SK-MEL-5 (cell line): ENCODE measurements at regions not wholly inside any gene's neighbourhood (a gene's known extent, or its start where the extent isn't known, plus 50 kb on each side); places are given as distances from the start of the nearest gene placed in this dataset.
"Not testable (repeated sequence)": the region's sequence is repeated elsewhere in the genome, so short reads cannot be mapped to it uniquely, and the experiment has no call there.

Experiments
- DNase-seq: peaks from one replicate; pipeline ENCODE4 v3.0.0-alpha.2; 2016; ENCODE audit warnings: low read depth, low spot score
- in situ Hi-C: cut with HindIII; loops from 2 replicates; pipeline ENCODE4 v1.10.0; 2016; ENCODE audit warnings: low sequenced_read_pairs, high pct_unique_total_duplicates, low pct_unique_long_range_greater_than_20kb

GRCh38 chr3:186458306-186459107, 85.7 kb downstream of the CRYGS start:
- DNase-seq = no peak
- in situ Hi-C loops = no loop called here

- DNase-seq = no peak
- in situ Hi-C loops = no loop called here
Measured at GRCh38 chr3:186457236-186457635, 86.9 kb downstream of the CRYGS start.

GRCh38 chr3:186456731-186457191, 87.4 kb downstream of the CRYGS start:
- DNase-seq = peak; percentile 61
- in situ Hi-C loops = no loop called here

GRCh38 chr3:186454881-186455703, 89.1 kb downstream of the CRYGS start:
- in situ Hi-C loops = no loop called here
- DNase-seq = no peak

DNA sequence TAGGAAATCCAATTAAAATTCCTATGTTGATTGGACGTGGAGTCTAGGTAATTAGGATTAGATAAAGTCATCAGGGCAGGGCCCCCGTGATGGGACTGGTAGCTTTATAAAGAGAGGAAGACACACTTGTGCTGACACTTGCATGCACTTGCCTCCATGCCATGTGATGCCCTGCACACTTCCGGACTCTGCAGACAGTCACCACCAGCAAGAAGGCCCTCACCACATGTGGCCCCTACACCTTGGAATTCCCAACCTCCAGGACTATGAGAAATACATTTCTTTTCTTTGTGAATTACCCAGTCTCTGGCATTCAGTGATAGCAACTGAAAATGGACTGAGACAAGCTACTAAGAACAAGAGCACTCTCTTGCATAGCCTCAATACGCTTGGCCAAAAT, 90.6 kb downstream of the CRYGS start:
- in situ Hi-C loops = no loop called here
- no peak for DNase-seq

DNA sequence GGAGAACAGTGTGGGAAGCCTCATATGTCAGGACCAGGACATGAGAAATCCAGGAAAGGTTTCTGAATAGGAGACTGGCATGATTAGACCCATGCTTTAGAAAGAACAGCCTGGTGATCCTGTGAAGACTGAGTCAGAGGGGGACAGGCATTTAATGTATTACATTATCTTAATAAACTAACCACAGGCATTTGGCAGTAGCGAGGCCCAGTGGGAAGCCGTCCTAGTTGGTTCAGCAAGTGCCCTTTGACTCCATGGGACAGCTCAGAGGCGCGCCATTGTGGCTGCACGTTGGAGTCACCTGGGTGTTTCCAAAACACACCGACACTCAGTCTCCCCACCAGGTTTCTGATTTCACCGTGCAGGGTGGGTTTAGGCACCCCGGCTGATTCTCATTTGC, 90.5 kb upstream of the DGKG start:
- peak; percentile 8 for DNase-seq
- in situ Hi-C loops = no loop called here

DNA sequence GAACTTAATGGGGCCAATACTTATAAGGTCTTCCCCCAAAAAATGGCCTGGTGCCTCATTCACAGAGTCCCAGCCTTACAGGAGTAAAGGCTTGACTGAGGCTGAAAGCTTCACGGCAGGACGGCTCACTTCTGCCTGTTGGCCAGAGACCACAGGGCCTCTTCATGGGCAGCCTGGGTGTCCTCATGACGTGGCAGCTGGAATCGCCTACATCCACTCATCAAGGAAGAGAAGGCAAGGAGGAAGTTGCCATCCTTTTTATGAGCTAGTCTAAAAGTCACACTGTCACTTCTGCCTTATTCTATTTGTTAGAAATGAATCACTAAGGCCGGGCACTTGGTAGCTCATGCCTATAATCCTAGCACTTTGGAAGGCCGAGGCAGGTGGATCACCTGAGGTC, 89.3 kb upstream of the DGKG start:
- in situ Hi-C loops = no loop called here
- no peak for DNase-seq

- DNase-seq = no peak
- in situ Hi-C loops = no loop called here
Measured at GRCh38 chr3:186444974-186445373, 82.9 kb upstream of the DGKG start.

DNA sequence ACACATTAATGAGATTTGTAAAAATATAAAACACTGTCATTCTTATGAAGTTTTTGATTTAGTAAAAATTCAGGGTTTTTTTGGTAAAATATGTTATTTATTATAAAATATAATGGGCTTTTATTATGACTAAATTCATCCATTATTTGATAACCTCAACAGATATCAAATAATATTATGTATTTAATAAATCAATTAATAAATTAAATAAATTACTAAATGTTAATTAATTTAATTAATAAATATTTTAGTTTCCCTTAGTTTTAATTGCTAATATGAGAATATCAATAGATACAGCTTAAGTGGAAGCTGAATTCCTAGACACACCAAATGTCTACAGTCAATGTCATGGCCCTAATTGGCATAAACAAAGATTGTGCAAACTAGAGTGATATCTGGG, 82.3 kb upstream of the DGKG start:
- in situ Hi-C loops = no loop called here

DNA sequence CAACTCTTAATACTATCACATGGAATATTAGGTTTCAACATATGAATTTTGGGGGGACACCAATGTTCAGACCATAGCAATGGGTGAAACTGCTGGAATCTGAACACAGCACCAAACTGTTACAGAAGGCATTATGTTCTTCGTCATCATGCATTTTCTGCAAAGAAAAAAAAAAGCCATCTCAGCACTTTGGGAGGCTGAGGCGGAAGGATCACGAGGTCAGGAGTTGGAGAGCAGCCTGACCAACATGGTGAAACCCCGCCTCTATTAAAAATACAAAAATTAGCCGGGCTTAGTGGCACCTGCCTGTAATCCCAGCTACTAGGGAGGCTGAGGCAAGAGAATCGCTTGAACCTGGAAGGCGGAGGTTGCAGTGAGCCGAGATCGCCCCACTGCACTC, 80.9 kb upstream of the DGKG start:
- in situ Hi-C loops, DNase-seq: not testable (repeated sequence)

More for the DNA sequence above, 82.3 kb upstream of the DGKG start:
- DNase-seq = no peak

DNA sequence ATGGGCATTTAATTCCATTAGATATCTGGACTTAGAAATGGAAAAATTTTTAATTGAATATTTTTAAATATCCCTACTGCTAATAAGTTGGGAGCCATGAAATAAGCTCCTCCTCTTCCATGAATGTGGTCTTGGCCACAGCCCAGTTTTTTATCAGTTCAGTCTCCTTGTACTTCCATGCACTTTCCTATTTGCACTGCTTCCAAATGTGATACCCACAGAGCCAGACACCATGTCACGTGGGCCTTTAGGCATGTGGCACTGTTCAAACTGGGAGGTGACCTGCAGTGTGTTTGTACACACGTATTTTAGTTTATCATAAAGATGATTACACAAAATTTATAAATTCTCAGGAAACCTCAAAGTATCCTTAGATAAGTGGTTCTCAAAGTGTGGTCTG, 80.1 kb upstream of the DGKG start:
- in situ Hi-C loops = no loop called here
- no peak for DNase-seq

DNA sequence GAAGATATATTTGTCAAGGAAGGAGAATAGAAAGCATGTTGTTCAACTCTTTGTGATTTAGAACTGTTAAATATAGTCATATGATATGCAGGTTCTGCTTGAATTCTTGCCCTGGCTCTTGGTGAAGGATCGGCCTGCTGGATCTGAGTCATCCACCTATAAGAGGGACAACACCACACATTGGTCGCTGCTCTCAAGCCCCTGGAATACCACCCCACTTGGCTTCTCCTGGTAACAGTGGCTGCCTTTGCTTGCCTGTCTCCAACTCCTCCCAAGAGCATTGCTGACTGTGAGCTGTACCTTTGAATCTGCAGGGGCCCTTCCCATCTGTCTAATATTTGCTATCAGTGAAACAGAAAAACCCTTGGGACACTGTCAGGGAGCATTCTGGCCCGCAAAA, 78.9 kb upstream of the DGKG start:
- no peak for DNase-seq
- in situ Hi-C loops = no loop called here

- in situ Hi-C loops = no loop called here
- no peak for DNase-seq
Measured at GRCh38 chr3:186439725-186440124, 77.7 kb upstream of the DGKG start.

DNA sequence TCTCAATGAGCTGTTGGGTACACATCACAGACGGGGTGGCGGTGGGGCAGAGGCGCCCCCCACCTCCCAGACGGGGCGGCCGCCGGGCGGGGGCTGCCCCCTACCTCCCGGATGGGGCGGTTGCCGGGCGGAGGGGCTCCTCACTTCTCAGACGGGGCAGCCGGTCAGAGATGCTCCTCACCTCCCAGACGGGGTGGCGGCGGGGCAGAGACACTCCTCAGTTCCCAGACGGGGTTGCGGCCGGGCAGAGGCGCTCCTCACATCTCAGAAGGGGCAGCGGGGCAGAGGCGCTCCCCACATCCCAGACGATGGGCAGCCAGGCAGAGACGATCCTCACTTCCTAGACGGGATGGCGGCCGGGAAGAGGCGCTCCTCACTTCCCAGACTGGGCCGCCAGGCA, 73.3 kb upstream of the DGKG start:
- in situ Hi-C loops, DNase-seq: not testable (repeated sequence)

GRCh38 chr3:186432944-186433732, 71.1 kb upstream of the DGKG start:
- no peak for DNase-seq
- in situ Hi-C loops = no loop called here

DNA sequence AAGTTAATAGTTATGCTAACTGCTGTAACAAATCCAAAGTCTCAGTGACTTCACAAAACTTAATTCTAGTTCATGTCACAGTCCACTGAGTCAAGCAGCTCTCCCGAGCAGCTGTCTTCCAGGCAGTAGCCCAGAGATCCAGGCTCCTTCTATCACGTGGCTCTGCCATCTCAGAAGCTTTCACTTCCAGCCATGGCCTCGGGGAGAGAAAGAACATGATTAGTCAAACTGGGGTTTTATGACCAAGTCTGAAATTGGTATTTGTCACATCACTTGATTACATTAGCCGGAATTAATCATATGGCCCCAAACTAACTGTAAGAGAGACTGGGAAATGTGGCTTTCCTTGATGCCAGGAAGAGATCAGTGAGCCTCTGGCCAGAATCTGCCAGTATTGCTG, 70.2 kb upstream of the DGKG start:
- in situ Hi-C loops = no loop called here
- DNase-seq = peak; percentile 41

- no peak for DNase-seq
- in situ Hi-C loops = no loop called here
Measured at GRCh38 chr3:186427627-186428281, 65.7 kb upstream of the DGKG start.
